GM23338 (cell line): ENCODE measurements at regions not wholly inside any gene's neighbourhood (a gene's known extent, or its start where the extent isn't known, plus 50 kb on each side); places are given as distances from the start of the nearest gene placed in this dataset.

ENCODE experiments used
- CREB1 ChIP-seq: fragments of 250-450 bp; sonication (Bioruptor Pico); IDR thresholded peaks from 2 replicates; pipeline ENCODE4 v1.5.0; 2020; ENCODE audit warnings: low read depth, mild to moderate bottlenecking, moderate library complexity
- CTCF ChIP-seq, 2 experiments: fragments of 200-600 bp in 1 of 2; sonication (generic) in 1 of 2; conservative IDR thresholded peaks; 2 replicates each; pipeline versions ENCODE4 v1.5.1 to v1.6.1; 2016 to 2017; ENCODE audit warnings: antibody characterized with exemption in 2 of 2, low read depth in 2 of 2, mild to moderate bottlenecking in 2 of 2, moderate library complexity in 1 of 2
- EZH2phosphoT487 ChIP-seq: fragments of 200-600 bp; sonication (generic); IDR thresholded peaks from one replicate; pipeline ENCODE4 v1.8.1; 2018; ENCODE audit warnings: antibody characterized with exemption; ENCODE audit not compliant: unreplicated experiment
- REST ChIP-seq: IDR thresholded peaks from one replicate; pipeline ENCODE4 v1.6.1; 2018; ENCODE audit warnings: antibody characterized with exemption; ENCODE audit not compliant: unreplicated experiment
- TF ChIP-seq, protein P1 (sequence below): fragments of 250-450 bp; sonication (Bioruptor Pico); IDR thresholded peaks from 2 replicates; pipeline ENCODE4 v1.5.0; 2020; ENCODE audit warnings: mild to moderate bottlenecking, moderate library complexity

DNA sequence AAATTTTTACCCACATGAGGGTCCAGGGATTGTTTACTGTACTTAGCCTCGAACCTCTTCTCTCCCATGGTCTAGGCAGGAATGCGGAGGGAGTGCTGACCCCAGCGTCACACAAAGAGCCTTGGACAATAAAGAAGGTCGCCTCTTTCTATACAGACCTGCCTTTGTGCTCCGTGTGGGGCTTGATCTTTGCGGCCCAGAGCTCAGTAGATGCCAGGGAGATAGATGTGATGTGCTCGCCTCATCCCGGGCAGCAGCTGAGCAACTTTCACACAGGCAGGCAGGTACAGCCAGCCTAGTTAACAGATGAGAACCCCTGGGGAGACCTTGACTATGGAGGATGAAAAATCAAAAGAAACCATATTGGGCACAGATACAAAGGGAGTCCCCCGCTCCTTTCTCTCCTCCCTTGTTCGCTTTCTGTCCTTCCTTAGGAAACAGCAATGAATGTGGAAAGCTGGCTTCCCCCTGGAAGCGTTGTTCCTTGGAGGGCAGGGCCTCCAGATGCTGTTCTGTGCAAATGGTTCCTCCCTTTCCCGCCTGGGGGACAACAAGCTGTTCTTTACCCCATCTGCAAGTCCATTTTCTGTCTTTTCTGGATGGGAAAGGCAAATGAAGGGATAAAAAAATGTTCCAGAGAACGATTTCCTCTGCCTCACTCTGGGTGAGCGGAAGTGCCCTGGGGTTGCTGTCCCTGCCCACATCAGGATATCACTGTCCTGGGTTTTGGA is 128.3 kb downstream of the OLIG3 start:
- TF ChIP-seq REST (no peak), CTCF (conservative IDR thresholded peaks at IDR 0.05; ENCODE audit: low read depth in 2 of 2) (no peak), CREB1 (CRISPR knock-in tag) (no peak), EZH2phosphoT487 (no peak)
- TF ChIP-seq, protein P1, sequence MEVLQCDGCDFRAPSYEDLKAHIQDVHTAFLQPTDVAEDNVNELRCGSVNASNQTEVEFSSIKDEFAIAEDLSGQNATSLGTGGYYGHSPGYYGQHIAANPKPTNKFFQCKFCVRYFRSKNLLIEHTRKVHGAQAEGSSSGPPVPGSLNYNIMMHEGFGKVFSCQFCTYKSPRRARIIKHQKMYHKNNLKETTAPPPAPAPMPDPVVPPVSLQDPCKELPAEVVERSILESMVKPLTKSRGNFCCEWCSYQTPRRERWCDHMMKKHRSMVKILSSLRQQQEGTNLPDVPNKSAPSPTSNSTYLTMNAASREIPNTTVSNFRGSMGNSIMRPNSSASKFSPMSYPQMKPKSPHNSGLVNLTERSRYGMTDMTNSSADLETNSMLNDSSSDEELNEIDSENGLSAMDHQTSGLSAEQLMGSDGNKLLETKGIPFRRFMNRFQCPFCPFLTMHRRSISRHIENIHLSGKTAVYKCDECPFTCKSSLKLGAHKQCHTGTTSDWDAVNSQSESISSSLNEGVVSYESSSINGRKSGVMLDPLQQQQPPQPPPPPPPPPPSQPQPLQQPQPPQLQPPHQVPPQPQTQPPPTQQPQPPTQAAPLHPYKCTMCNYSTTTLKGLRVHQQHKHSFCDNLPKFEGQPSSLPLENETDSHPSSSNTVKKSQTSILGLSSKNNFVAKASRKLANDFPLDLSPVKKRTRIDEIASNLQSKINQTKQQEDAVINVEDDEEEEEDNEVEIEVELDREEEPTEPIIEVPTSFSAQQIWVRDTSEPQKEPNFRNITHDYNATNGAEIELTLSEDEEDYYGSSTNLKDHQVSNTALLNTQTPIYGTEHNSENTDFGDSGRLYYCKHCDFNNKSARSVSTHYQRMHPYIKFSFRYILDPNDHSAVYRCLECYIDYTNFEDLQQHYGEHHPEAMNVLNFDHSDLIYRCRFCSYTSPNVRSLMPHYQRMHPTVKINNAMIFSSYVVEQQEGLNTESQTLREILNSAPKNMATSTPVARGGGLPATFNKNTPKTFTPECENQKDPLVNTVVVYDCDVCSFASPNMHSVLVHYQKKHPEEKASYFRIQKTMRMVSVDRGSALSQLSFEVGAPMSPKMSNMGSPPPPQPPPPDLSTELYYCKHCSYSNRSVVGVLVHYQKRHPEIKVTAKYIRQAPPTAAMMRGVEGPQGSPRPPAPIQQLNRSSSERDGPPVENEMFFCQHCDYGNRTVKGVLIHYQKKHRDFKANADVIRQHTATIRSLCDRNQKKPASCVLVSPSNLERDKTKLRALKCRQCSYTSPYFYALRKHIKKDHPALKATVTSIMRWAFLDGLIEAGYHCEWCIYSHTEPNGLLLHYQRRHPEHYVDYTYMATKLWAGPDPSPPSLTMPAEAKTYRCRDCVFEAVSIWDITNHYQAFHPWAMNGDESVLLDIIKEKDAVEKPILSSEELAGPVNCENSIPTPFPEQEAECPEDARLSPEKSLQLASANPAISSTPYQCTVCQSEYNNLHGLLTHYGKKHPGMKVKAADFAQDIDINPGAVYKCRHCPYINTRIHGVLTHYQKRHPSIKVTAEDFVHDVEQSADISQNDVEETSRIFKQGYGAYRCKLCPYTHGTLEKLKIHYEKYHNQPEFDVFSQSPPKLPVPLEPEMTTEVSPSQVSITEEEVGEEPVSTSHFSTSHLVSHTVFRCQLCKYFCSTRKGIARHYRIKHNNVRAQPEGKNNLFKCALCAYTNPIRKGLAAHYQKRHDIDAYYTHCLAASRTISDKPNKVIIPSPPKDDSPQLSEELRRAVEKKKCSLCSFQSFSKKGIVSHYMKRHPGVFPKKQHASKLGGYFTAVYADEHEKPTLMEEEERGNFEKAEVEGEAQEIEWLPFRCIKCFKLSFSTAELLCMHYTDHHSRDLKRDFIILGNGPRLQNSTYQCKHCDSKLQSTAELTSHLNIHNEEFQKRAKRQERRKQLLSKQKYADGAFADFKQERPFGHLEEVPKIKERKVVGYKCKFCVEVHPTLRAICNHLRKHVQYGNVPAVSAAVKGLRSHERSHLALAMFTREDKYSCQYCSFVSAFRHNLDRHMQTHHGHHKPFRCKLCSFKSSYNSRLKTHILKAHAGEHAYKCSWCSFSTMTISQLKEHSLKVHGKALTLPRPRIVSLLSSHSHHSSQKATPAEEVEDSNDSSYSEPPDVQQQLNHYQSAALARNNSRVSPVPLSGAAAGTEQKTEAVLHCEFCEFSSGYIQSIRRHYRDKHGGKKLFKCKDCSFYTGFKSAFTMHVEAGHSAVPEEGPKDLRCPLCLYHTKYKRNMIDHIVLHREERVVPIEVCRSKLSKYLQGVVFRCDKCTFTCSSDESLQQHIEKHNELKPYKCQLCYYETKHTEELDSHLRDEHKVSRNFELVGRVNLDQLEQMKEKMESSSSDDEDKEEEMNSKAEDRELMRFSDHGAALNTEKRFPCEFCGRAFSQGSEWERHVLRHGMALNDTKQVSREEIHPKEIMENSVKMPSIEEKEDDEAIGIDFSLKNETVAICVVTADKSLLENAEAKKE: no peak
